Glutamatergic neuron (in vitro differentiated cells): ENCODE measurements at regions not wholly inside any gene's neighbourhood (a gene's known extent, or its start where the extent isn't known, plus 50 kb on each side); places are given as distances from the start of the nearest gene placed in this dataset.

Experiments used
- DNase-seq: peaks from one replicate; pipeline ENCODE4 v3.0.0; 2022
- H3K27ac Mint-ChIP-seq: one replicate; pipeline ENCODE4 v1.8.0; 2020; ENCODE audit warnings: mild to moderate bottlenecking, mixed read lengths, inconsistent platforms; ENCODE audit not compliant: unreplicated experiment
- H3K27me3 Mint-ChIP-seq: one replicate; pipeline ENCODE4 v1.8.0; 2020; ENCODE audit warnings: mild to moderate bottlenecking, moderate library complexity, mixed read lengths, inconsistent platforms; ENCODE audit not compliant: unreplicated experiment
- H3K36me3 Mint-ChIP-seq: one replicate; pipeline ENCODE4 v1.8.0; 2020; ENCODE audit warnings: mild to moderate bottlenecking, mixed read lengths, inconsistent platforms; ENCODE audit not compliant: unreplicated experiment
- H3K4me1 Mint-ChIP-seq: one replicate; pipeline ENCODE4 v1.8.0; 2020; ENCODE audit warnings: mild to moderate bottlenecking, low read depth, mixed read lengths, inconsistent platforms; ENCODE audit not compliant: unreplicated experiment
- H3K4me3 Mint-ChIP-seq: one replicate; pipeline ENCODE4 v1.8.0; 2020; ENCODE audit warnings: mild to moderate bottlenecking, mixed read lengths, inconsistent platforms; ENCODE audit not compliant: unreplicated experiment
- H3K9me3 Mint-ChIP-seq: one replicate; pipeline ENCODE4 v1.8.0; 2020; ENCODE audit warnings: mild to moderate bottlenecking, moderate library complexity, mixed read lengths, inconsistent platforms; ENCODE audit not compliant: unreplicated experiment
- CTCF ChIP-seq: fragments of 200-600 bp; sonication (generic); IDR thresholded peaks from one replicate; pipeline ENCODE4 v1.5.0; 2021; ENCODE audit not compliant: partially characterized antibody, unreplicated experiment

GRCh38 chr1:30633294-30633693, 90.1 kb downstream of the MATN1 start:
- peaks cover 4% of the 10 kb centered on the region for H3K27me3 Mint-ChIP-seq
- H3K4me1 Mint-ChIP-seq, result peaks cover 4% of the 10 kb centered on the region
- H3K27ac Mint-ChIP-seq, result no peak overlapping the region
- no peak for TF ChIP-seq CTCF
- H3K9me3 Mint-ChIP-seq, result no peaks in the 10 kb centered on the region
- no peak for DNase-seq
- no peak overlapping the region for H3K4me3 Mint-ChIP-seq
- no peaks in the 10 kb centered on the region for H3K36me3 Mint-ChIP-seq

- DNase-seq, result no peak
- no peak for TF ChIP-seq CTCF
- H3K27ac Mint-ChIP-seq, result no peak overlapping the region
- H3K36me3 Mint-ChIP-seq, result peaks cover 4% of the 10 kb centered on the region
- H3K27me3 Mint-ChIP-seq, result peaks cover 4% of the 10 kb centered on the region
- H3K9me3 Mint-ChIP-seq, result peaks cover 2% of the 10 kb centered on the region
- H3K4me3 Mint-ChIP-seq, result no peak overlapping the region
- H3K4me1 Mint-ChIP-seq, result peaks cover 3% of the 10 kb centered on the region
These were observed 90.9 kb downstream of the MATN1 start for GRCh38 chr1:30632481-30632880.

GRCh38 chr1:30631700-30632099, 91.7 kb downstream of the MATN1 start:
- Mint-ChIP-seq H3K27ac (no peak overlapping the region), H3K36me3 (peaks cover 9% of the 10 kb centered on the region), H3K9me3 (peaks cover 6% of the 10 kb centered on the region), H3K27me3 (peaks cover 4% of the 10 kb centered on the region), H3K4me1 (no peaks in the 10 kb centered on the region), H3K4me3 (no peak overlapping the region)
- no peak for TF ChIP-seq CTCF
- DNase-seq, result no peak

GRCh38 chr1:30629501-30629900, 93.9 kb downstream of the MATN1 start:
- no peak overlapping the region for H3K27ac Mint-ChIP-seq
- H3K4me1 Mint-ChIP-seq, result no peaks in the 10 kb centered on the region
- peaks cover 4% of the 10 kb centered on the region for H3K27me3 Mint-ChIP-seq
- H3K4me3 Mint-ChIP-seq, result no peak overlapping the region
- no peak for DNase-seq
- no peak for TF ChIP-seq CTCF
- peaks cover 9% of the 10 kb centered on the region for H3K36me3 Mint-ChIP-seq
- peaks cover 6% of the 10 kb centered on the region for H3K9me3 Mint-ChIP-seq

GRCh38 chr1:30627994-30628393, 95.4 kb downstream of the MATN1 start:
- Mint-ChIP-seq H3K9me3 (peaks cover 6% of the 10 kb centered on the region), H3K27me3 (peaks cover 3% of the 10 kb centered on the region), H3K36me3 (peaks cover 13% of the 10 kb centered on the region), H3K4me1 (no peaks in the 10 kb centered on the region), H3K4me3 (no peak overlapping the region), H3K27ac (no peak overlapping the region)
- TF ChIP-seq CTCF, result no peak
- DNase-seq, result no peak
